ENCODE measurements at regions not wholly inside any gene's neighbourhood (a gene's known extent, or its start where the extent isn't known, plus 50 kb on each side); places are given as distances from the start of the nearest gene placed in this dataset.

DNA sequence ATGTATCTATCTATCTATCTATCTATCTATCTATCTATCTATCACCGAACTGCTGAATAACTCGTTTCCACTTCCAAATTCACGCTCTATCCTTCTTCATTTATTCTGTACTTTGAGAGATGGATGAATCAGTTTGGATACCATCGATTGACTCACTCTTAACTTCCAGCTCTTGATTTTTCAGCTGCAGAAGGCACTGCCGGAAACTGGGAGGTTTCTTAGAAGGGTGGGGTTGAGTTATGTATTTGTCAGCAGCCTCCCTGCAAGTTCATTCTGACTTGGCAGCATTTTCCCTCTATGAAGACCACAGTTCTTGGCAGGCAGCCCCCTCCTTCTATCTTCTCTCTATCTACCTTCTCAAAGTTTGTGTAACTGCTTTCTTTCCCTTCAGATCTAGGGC, 112.0 kb upstream of the MAGEB18 start:
- TF ChIP-seq, protein P1, sequence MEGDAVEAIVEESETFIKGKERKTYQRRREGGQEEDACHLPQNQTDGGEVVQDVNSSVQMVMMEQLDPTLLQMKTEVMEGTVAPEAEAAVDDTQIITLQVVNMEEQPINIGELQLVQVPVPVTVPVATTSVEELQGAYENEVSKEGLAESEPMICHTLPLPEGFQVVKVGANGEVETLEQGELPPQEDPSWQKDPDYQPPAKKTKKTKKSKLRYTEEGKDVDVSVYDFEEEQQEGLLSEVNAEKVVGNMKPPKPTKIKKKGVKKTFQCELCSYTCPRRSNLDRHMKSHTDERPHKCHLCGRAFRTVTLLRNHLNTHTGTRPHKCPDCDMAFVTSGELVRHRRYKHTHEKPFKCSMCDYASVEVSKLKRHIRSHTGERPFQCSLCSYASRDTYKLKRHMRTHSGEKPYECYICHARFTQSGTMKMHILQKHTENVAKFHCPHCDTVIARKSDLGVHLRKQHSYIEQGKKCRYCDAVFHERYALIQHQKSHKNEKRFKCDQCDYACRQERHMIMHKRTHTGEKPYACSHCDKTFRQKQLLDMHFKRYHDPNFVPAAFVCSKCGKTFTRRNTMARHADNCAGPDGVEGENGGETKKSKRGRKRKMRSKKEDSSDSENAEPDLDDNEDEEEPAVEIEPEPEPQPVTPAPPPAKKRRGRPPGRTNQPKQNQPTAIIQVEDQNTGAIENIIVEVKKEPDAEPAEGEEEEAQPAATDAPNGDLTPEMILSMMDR (IDR thresholded peaks at IDR 0.05), result no peak
- TF ChIP-seq POLR2A (IDR thresholded peaks at IDR 0.05), result no peak

Data from testis (tissue), 2 donors.